OCI-LY1 (cell line): ENCODE measurements at regions not wholly inside any gene's neighbourhood (a gene's known extent, or its start where the extent isn't known, plus 50 kb on each side); places are given as distances from the start of the nearest gene placed in this dataset.

Experiments
- H2AFZ ChIP-seq: fragments of 200-600 bp; sonication (generic), shearing (Covaris generic); 2 replicates; pipeline ENCODE4 v1.6.0; 2014; ENCODE audit warnings: antibody characterized with exemption, mild to moderate bottlenecking, low read length
- H3F3A ChIP-seq: fragments of 200-600 bp; sonication (generic), shearing (Covaris generic); 2 replicates; pipeline ENCODE4 v1.6.0; 2014; ENCODE audit warnings: mild to moderate bottlenecking, antibody characterized with exemption, low read length, moderate library complexity; ENCODE audit not compliant: insufficient read depth
- H3K27ac ChIP-seq: fragments of 200-600 bp; sonication (generic); 2 replicates; pipeline ENCODE4 v1.5.1; 2014; ENCODE audit warnings: low read length, mixed run types, mild to moderate bottlenecking, low read depth; ENCODE audit not compliant: poor library complexity, severe bottlenecking
- H3K27me3 ChIP-seq: fragments of 200-600 bp; sonication (generic); 2 replicates; pipeline ENCODE4 v1.6.0; 2014; ENCODE audit warnings: antibody characterized with exemption, mild to moderate bottlenecking, low read length, moderate library complexity; ENCODE audit not compliant: insufficient read depth
- H3K36me3 ChIP-seq: fragments of 200-600 bp; sonication (generic); 2 replicates; pipeline ENCODE4 v1.6.1; 2014; ENCODE audit warnings: mild to moderate bottlenecking, antibody characterized with exemption, low read length, moderate library complexity, mixed read lengths; ENCODE audit not compliant: insufficient read depth
- H3K4me1 ChIP-seq: fragments of 200-600 bp; sonication (generic); 2 replicates; pipeline ENCODE4 v1.5.1; 2014; ENCODE audit warnings: mild to moderate bottlenecking, low read length, moderate library complexity; ENCODE audit not compliant: insufficient read depth, severe bottlenecking
- H3K4me2 ChIP-seq: fragments of 200-600 bp; sonication (generic), shearing (Covaris generic); 2 replicates; pipeline ENCODE4 v1.6.1; 2014; ENCODE audit warnings: low read length
- H3K4me3 ChIP-seq: fragments of 200-600 bp; sonication (generic); 2 replicates; pipeline ENCODE4 v1.5.1; 2014; ENCODE audit warnings: low read length, low read depth, mild to moderate bottlenecking, mixed read lengths; ENCODE audit not compliant: poor library complexity, severe bottlenecking
- H3K79me2 ChIP-seq: fragments of 200-600 bp; shearing (Covaris generic); 2 replicates; pipeline ENCODE4 v1.6.1; 2016; ENCODE audit warnings: mixed run types, low read length, mixed read lengths; ENCODE audit not compliant: insufficient read depth
- H3K9ac ChIP-seq: fragments of 200-600 bp; sonication (generic), shearing (Covaris generic); 2 replicates; pipeline ENCODE4 v1.6.1; 2014; ENCODE audit warnings: mild to moderate bottlenecking, low read length, mixed read lengths
- H3K9me2 ChIP-seq: fragments of 200-600 bp; sonication (generic), shearing (Covaris generic); 2 replicates; pipeline ENCODE4 v1.6.1; 2014; ENCODE audit warnings: low read depth, mild to moderate bottlenecking, low read length, mixed read lengths
- H3K9me3 ChIP-seq: fragments of 200-600 bp; shearing (Covaris generic); 2 replicates; pipeline ENCODE4 v1.6.1; 2014; ENCODE audit warnings: low read length, mixed read lengths
- H4K20me1 ChIP-seq: fragments of 200-600 bp; sonication (generic), shearing (Covaris generic); 2 replicates; pipeline ENCODE4 v1.6.0; 2016; ENCODE audit warnings: mild to moderate bottlenecking, low read length; ENCODE audit not compliant: insufficient read depth
- EZH2 ChIP-seq: fragments of 200-600 bp; sonication (generic), shearing (Covaris generic); IDR thresholded peaks from 2 replicates; pipeline ENCODE4 v1.8.0; 2017; ENCODE audit warnings: borderline replicate concordance, mixed run types, mild to moderate bottlenecking, antibody characterized with exemption, low read length, moderate library complexity, mixed read lengths
- TF ChIP-seq, protein P1 (sequence below): fragments of 200-600 bp; sonication (generic), shearing (Covaris generic); IDR thresholded peaks from 2 replicates; pipeline ENCODE4 v1.5.1; 2017; ENCODE audit warnings: mild to moderate bottlenecking, antibody characterized with exemption, low read length, moderate library complexity, mixed read lengths

DNA sequence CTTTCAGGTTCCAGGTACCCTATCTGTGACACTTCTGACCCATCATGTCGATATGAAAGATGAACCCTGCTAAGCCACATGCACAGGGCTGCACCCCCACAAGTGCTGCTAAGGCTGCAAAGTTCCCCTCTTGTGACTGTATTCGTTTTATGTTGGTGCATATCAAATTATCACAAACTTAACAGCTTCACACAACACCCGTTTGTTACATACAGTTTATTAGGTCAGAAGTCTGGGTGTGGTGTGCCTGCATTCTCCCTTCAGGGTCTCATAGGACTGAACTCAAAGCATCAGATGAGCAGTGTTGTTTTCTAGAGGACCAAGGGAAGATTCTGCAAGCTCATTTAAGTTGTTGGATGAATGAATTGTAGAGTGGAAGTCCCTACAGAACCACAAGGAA lies 199.4 kb downstream of the ANAPC1 start:
- Histone ChIP-seq H3K9me3 (no peaks in the 10 kb centered on the region), H3K9ac (no peak overlapping the region), H3K36me3 (no peaks in the 10 kb centered on the region), H2AFZ (no peak overlapping the region), H3K4me3 (no peak overlapping the region), H3K27ac (no peak overlapping the region), H3K9me2 (no peaks in the 10 kb centered on the region), H3K27me3 (no peaks in the 10 kb centered on the region), H3F3A (no peaks in the 10 kb centered on the region), H3K4me1 (peaks cover 27% of the 10 kb centered on the region), H3K79me2 (no peaks in the 10 kb centered on the region), H4K20me1 (no peaks in the 10 kb centered on the region), H3K4me2 (no peak overlapping the region)
- no peak for TF ChIP-seq EZH2
- TF ChIP-seq, protein P1, sequence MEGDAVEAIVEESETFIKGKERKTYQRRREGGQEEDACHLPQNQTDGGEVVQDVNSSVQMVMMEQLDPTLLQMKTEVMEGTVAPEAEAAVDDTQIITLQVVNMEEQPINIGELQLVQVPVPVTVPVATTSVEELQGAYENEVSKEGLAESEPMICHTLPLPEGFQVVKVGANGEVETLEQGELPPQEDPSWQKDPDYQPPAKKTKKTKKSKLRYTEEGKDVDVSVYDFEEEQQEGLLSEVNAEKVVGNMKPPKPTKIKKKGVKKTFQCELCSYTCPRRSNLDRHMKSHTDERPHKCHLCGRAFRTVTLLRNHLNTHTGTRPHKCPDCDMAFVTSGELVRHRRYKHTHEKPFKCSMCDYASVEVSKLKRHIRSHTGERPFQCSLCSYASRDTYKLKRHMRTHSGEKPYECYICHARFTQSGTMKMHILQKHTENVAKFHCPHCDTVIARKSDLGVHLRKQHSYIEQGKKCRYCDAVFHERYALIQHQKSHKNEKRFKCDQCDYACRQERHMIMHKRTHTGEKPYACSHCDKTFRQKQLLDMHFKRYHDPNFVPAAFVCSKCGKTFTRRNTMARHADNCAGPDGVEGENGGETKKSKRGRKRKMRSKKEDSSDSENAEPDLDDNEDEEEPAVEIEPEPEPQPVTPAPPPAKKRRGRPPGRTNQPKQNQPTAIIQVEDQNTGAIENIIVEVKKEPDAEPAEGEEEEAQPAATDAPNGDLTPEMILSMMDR: no peak

DNA sequence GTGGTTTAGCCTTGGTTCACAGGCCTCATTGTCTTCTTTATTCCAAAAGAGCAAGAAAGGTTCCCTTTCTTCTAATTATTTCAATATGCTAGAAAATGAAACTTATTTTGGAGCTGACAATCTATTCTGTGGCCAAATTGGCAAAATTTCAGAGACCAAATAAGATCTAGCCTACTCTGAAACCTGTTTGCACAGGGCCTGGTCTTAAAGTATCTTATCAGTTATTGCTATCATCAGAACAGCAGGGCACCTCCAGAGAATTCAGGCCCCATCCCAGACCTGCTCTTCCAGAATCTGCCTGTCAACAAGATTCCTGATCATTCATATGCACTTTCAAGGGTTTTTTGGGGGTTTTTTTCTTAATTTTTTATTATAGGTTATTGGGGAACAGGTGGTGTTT lies 198.7 kb downstream of the ANAPC1 start:
- no peaks in the 10 kb centered on the region for H3K9me2 ChIP-seq
- no peak overlapping the region for H3K9ac ChIP-seq
- TF ChIP-seq EZH2: no peak
- TF ChIP-seq, protein P1: no peak
- no peaks in the 10 kb centered on the region for H3F3A ChIP-seq
- H3K27me3 ChIP-seq: no peaks in the 10 kb centered on the region
- H2AFZ ChIP-seq: no peak overlapping the region
- H3K4me2 ChIP-seq: no peak overlapping the region
- no peaks in the 10 kb centered on the region for H4K20me1 ChIP-seq
- H3K79me2 ChIP-seq: no peaks in the 10 kb centered on the region
- H3K27ac ChIP-seq: no peak overlapping the region
- H3K36me3 ChIP-seq: no peaks in the 10 kb centered on the region
- H3K4me1 ChIP-seq: peaks cover 34% of the 10 kb centered on the region
- H3K9me3 ChIP-seq: no peaks in the 10 kb centered on the region
- H3K4me3 ChIP-seq: no peak overlapping the region

DNA sequence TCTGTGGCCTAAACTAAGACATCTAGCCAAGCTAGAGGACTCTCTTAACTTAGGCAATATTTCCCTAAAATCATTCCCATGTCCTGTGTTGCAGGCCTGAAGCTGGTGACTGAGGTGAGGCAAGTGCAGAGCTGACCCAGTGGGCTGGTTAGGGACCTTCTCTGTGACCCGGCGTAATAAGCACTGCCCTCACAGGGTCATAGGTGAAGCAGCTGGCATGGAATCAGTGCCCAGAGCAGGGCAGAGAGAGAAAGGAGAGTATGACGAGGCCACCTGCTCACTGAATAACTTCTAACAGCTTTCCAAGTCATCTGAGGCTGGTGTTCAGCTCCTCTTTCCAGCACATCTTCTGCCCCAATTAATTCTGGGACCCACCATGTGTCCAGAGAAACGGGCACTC lies 197.0 kb downstream of the ANAPC1 start:
- Histone ChIP-seq H3K4me2 (no peak overlapping the region), H3F3A (no peaks in the 10 kb centered on the region), H3K27me3 (no peaks in the 10 kb centered on the region), H3K36me3 (no peaks in the 10 kb centered on the region), H3K9ac (no peak overlapping the region), H3K9me3 (no peaks in the 10 kb centered on the region), H3K79me2 (no peaks in the 10 kb centered on the region), H3K4me3 (no peak overlapping the region), H3K4me1 (peaks cover 42% of the 10 kb centered on the region), H4K20me1 (no peaks in the 10 kb centered on the region), H3K9me2 (no peaks in the 10 kb centered on the region), H2AFZ (no peak overlapping the region), H3K27ac (peak overlapping the region; percentile 78)
- TF ChIP-seq, protein P1: no peak
- no peak for TF ChIP-seq EZH2
